ENCODE measurements at regions not wholly inside any gene's neighbourhood (a gene's known extent, or its start where the extent isn't known, plus 50 kb on each side); places are given as distances from the start of the nearest gene placed in this dataset.

DNA sequence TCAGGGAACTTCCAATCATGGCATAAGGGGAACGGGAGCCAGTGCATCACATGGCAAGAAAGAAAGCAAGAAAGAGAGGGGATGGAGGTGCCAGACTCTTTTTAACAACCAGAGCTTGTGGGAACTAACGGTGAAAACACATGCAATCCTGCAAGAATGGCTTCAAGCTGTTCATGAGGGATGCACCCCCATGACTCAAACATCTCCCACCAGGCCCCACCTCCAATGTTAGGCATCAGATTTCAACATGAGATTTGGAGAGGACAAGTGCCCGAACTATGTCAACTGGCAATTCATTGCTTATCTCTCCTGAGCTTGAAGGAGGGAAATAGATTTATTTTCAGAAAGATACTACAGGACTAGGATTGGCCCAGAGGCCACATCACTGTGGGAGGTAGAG, 270.0 kb downstream of the SLC4A3 start:
- DNase-seq (ENCODE audit: low spot score) = no peak

DNA sequence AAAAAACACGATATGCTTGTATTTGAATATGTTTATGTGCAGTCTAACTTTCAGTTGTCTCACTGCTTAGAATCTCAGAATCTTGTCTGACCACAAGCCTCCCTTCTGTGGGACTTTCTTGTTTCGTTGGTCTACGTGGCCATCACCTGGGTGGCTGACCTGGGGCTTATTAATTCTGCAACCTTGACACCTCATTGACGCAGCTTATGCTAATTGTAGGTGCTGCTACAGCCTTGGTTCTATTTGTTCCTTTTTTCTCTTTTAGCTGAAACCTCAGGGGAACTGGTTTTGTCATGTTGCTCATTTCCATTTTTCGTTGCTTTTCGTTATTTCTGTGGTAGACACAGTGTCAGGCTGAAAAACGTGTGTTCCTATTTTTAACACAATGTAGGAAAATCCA, 273.7 kb downstream of the SLC4A3 start:
- no peak for DNase-seq (ENCODE audit: low spot score)

DNA sequence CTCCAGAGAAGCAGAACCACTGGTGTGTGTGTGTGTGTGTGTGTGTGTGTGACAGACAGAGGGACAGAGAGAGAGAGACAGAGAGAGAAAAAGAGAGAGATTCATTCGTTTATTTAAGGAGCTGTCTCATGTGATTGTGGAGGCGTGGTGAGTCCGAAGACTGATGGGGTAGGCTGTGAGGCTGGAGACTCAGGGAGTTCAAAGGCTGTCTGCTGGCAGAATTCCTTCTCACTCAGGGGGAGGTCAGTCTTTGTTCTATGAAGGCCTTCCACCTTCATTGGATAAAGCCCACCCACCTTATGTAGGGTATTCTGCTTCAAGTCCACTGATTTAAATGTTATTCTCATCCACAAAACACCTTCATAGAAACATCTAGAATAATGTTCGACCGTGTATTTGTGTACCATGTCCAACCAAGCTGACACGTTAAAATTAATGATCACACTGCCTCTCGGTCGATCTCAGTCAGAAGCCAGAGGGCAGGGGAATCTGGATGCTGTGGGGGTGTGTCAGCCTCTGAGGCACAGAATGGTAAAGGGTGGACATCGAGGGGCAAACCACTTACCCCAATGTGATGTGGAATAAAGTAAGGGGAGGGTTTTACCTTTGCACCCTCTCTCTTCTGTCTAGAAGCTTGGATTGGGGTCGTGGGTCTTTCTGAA, 275.6 kb downstream of the SLC4A3 start:
- no peak for DNase-seq (ENCODE audit: low spot score)

DNA sequence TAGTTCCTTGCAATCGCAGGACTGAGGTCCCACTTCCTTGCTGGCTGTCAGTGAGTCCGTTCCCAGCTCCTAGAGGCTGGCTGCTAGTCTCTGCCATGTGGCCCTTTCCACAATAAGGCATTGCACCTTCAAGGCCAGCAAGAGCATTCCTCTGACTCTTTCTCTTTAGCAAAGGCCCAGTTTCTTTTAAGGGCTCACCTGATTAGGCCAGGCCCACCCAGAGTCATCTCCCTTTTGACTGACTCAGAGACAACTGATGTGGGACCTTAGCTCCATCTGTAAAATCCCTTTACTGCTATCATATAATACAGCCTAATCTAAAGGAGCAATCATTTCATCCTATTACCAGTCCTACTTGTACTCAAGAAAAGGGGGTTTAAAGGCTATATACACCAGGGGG, 278.2 kb downstream of the SLC4A3 start:
- no peak for DNase-seq (ENCODE audit: low spot score)

DNA sequence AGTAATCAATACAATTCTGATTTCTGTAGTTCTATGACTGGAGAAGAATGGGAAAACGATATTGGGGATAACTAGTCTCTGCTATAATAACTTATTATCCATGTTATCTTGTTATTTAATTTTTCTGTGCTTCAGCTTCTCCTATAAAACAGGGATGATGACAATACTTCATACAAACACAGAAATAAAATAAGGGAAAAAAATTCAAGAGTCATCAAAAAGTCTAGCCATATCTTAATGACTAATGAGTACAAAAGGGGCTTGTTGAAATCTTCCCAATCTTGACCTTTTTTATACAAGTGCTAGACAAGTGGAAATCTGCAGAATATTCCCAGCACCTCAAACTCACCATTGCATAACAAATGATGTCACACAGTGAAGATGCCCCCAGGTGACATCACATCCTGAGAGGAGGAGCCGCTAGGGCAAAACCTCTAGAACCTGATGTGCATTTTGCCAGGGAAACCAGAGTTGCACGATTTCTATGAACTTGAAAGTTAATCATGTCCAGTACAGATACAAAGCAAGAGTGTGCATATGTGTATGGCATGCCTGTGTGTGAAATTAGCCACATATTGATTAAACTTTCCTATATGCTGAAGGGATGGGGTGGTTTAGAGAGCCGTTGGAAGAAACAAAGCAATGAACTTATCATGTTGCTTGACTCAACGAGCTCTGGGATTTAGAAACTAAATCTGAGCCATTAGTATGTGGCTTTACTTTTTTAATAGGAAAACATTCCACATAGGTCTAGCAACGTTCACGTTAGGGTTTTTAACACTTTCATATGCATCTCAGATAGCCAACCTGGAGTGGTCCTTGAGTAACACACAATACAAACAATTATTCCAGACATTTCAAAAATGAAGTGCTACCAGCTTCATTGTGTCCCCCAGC, 278.9 kb downstream of the SLC4A3 start:
- no peak for DNase-seq (ENCODE audit: low spot score)

DNA sequence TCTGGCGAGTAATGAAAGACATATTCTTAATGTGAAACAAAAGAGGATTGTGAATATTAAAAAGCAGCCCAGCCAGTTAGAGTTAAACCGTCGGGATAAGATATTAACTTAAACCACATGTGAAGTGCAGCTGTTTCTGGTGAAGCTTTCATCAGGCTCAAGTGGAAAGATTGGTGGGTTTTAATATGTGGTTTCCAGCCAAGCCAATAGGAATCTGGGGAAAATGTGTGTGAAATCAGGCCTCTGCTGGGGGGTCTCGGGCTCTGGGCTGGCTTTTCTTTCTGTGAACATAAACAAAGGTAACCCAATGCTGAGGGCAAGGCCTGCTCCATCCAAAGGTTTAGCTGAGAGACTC, 279.6 kb downstream of the SLC4A3 start:
- no peak for DNase-seq (ENCODE audit: low spot score)

DNA sequence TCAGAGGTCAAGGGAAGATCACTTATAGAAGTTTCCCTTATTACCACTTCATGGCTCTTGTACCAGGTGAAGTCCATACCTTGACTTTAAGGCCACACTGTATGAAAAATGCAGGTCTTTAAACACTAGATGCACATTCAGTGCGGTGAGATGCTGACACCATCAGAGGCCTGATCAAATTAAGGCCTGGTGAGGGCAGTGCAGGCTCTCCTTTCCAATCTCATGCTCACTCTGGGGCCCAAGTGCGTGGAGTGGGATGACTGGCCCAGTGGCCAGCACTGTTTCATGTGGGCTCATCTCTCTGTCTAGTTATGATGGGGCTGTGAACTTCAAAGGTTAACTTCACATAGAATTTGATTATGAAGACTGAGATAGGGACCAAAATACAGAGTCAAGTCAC, 281.1 kb downstream of the SLC4A3 start:
- no peak for DNase-seq (ENCODE audit: low spot score)

DNA sequence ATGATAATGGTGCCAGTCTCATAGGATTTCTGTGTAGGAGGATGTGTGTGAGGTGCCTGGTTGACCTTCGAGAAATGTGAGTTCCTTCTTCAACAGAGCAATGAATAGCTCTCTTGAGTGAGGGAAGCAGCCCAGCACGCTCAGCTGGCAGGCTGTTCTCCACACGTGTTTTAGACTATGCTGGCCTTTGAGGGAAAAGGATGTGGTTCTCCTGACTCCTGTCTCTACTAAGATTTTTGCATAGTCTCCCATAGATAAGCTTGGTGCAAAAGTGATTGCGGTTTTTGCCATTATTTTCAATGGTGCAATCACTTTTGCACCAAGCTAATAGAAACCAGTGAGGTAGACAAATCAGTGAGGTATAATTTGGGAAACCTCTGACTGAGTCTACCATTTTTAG, 284.1 kb downstream of the SLC4A3 start:
- no peak for DNase-seq (ENCODE audit: low spot score)

DNA sequence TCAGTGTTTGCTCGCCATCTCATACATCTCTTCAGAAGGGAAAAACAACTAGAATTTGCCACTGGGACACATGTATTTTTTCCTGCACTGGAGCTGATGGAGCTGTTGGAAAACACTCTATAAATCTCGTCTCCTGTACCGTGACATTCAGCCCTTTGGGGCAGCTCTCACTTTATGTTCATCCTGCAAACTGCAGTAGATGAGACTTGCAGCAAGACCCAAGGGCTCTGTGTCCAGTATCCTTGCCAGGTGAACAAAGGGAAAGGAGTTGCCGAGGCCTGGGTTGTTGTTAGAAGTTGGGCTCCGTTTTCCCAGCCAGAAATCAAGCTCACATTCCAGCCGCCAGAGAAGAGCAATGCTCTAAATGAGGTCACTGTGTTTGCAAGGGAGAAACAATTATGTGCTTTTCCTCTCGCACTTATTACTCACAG, 285.1 kb downstream of the SLC4A3 start:
- DNase-seq (ENCODE audit: low spot score) = peak; percentile 67

DNA sequence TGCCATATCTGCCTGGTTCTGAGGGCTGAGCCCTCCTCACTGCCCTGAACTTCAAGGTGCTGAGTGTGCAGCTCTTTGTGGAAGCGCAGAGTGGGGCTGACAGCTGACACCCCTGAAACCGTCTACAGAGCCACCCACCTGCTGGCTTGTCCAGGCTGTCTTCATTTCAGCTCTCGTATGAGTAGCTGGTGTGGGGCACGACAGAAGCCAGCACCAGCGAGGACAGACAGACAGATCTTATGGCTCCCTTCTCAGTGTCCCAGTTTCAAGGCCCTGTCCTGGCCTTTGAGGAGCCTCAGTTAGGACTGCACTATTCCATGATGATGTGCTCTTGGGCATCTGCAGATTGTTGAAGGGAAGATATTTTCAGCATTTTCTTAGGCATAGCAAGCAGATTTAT, 287.1 kb downstream of the SLC4A3 start:
- no peak for DNase-seq (ENCODE audit: low spot score)

DNA sequence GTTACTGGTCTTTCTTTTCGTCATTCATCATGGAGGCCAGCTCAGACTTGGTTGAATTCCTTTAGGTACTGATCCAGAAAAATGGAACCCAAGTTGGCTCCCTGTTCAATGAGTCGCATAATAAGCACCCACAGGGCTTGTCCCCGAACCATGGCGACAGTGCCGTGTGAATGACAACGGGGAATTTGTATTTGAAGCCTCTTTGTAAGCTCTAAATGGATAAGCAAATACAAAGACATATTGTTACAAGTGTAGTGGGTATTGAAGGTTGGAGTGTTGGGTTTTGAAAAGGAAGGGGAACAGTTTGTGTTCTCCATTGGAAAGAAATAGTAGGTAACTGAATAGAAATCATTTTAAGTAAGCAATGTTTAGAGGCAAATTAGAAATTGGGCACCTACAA, 288.9 kb downstream of the SLC4A3 start:
- no peak for DNase-seq (ENCODE audit: low spot score)

DNA sequence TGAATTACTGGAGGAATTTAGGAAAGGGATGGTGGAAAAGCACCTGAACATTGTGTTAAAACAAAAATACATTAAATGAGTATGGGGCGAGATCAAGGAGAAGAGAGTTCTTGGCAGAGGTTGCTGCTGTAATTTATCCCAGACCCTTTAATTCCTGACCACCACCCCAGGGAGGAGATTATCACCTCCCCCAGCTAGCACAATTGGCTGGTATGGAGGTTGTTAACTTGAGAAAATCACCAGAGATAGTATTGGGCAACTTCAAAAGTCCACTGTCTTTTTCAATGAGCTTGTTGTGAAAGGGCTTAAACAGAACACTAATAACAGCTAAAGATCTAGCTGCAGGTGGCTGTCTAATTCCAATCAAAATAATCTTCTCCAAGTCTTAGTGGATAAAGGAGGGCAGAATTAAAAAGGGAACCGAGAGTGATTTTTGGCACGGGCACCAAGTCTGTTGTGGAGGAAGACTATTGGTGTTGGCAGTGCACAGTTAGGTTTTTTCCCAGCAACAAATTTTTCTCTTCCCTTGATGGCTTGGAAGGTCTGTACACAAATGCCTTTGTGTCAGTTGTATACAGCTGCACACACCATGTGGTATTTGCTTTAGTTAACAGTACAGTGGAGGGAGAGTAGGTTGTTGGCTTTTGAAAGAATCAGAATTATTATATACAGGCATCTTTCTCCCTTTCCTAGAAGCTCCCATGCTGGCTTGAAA, 289.5 kb downstream of the SLC4A3 start:
- no peak for DNase-seq (ENCODE audit: low spot score)

DNA sequence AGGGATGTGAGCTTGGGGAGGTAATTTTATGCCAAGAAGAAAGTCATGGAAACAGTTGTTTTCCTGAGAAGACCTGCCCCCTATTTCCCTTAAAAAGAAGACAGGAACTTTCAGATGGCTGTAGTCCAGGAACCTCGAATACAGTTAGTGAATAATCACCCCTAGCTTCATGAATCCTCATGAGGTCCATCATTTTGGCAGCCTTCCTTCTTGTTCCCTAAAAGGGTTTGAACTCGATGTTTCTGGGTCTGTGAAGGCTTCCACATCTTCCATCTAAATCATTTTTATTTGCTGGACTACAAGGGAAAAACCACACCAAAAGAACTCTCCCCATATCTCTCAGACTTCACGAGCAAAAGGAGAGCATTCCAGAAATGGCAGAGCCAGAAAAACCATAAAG, 290.8 kb downstream of the SLC4A3 start:
- DNase-seq (ENCODE audit: low spot score) = no peak

DNA sequence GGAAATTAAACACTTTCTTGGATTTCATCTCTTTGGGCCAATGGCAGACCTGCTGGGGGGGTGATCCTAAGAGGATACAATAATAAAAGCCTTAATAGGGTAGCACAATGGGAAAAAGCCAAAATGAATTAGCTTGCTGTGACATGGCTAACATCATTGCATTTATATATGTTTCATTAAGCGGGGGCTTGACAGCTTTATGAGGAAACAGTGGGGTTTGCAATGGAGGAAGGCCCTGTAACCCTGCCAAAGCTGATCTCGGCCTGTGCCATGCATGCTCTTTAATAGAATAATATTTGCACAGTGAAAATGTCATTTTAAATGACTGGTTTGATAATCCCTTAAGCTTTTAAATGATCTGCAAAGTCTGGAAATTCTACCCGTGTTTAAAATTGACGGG, 291.5 kb downstream of the SLC4A3 start:
- DNase-seq (ENCODE audit: low spot score) = no peak

DNA sequence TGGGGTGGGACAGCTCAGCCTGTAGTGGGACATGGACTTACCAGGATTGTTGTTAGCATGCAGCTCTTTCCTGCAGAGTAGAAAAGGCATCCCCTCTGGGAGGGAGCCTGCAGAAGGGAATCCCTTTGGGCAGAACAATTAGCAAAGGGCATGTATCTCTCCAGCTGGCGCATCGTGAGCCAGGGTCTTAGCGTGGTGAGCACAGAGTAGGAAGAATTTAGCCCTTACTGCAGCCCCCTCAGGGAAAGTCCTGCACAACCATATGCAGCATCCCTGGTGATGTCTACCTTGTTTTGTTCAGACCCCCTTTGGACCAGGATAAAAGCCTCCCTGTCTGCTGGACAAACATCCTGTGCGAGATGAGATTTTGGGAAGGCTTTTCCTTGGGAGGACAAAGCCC, 292.1 kb downstream of the SLC4A3 start:
- DNase-seq (ENCODE audit: low spot score) = no peak

DNA sequence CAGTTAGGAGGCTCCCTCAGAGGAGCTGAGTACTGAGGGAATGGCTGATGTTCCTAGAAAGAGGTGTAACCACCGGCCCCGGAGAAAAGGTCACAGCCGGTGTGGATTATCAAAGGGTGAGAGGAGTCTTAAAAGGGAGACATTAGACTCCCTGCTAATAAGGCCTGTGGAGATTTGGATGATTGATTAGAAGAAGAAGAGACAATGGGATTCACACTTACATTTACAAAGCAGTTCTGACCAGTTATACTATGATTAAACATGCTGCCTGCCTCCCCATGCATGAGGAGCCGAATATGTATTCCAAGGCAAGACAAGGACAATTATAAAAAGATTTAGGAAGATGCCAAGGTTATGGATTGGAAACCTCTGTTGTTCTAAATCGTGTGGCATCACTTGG, 302.4 kb downstream of the SLC4A3 start:
- DNase-seq (ENCODE audit: low spot score) = no peak

DNA sequence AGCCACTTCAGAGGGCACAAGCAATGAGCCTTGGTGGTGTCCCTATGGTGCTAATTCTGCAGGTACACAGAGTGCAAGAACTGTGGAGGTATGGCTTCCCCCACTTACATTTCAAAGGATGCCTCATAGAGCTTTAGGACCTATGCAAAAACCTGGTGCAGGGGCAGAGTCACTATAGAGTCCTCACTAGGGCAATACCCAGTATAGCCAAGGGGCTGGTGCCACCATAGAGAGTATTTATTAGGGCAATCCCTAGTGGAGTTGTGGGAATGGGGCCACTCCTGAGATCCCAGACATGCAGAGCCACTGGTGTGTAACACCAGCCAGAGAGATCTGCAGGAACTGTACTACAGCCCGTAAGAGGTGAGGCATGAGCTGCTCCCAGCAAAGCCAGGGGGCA, 312.2 kb downstream of the SLC4A3 start:
- no peak for DNase-seq (ENCODE audit: low spot score)

DNA sequence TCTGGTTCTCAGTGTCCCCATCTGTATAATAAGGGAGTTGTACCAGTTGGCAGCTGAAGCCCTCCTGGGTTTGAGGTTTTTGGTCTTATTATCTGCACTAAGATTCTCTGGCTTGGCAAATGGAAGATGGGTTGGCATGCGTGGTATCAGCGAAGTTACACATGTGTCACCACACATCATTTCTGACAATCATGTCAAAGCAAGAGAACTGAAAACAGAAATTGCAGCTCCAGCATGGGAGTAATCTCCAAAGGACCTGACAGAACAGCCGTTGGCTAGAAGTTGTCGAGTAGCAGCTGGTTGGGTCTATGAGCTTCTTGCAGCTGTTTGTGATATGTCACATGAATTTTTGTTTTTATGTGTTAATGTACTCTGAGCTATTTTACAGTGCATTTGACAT, 317.4 kb downstream of the SLC4A3 start:
- no peak for DNase-seq (ENCODE audit: low spot score)

DNA sequence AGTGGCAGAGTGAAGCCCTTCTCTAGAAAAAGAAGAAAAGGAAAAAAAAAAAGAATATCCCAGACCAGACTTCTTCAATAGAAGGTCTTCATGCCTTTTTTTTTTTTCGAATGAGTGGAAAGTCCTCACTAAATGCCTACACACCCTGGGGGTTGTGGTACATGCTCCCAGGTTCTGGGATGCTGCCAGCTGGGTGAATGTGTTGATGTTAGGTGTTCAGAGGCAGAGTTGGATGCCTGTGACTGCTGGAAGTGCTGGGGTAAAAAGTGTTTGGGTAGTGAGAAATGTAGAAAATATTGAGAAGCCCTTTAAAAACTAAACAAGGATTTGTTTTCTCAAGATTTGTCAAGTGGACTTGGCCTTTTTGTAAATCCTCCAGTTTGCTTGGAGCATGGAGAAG, 318.6 kb downstream of the SLC4A3 start:
- DNase-seq (ENCODE audit: low spot score) = no peak

DNA sequence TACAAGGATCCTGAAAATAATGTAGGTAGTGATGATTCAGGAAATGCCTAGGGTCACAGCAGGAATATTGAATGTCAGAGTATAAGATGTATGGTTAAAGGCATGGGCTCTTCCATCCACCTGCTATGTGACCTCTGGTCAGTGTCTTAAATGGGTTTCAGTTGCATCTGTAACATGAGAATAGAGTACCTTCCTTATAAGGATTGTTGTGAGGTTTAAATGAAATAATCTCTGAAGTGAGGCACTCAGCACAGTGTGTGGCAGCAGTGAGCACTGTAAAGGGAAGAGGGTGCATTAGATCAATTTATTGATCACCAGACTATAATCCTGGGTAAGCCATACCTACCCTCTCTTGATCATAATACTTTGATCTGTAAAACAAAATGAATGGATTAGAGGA, 319.1 kb downstream of the SLC4A3 start:
- DNase-seq (ENCODE audit: low spot score) = no peak

DNA sequence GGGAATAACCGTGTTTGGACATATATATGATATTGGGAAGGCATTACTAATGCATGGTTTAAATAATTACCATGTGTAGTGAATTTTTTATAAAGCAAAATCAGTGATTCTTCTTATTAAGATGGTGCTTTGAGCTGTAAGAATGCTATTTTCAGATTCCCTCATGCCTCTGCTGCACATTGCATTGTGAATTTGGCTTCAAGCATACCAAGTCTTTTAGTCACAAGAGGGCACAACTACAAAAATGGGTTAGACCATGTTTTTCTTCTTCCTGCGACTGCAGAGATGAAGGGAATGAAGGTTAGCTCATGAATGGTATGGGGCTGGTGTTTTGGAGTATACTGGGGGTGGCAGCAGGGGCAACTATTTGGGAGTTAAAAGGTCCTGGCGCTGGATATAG, 320.1 kb downstream of the SLC4A3 start:
- DNase-seq (ENCODE audit: low spot score) = peak; percentile 46

DNA sequence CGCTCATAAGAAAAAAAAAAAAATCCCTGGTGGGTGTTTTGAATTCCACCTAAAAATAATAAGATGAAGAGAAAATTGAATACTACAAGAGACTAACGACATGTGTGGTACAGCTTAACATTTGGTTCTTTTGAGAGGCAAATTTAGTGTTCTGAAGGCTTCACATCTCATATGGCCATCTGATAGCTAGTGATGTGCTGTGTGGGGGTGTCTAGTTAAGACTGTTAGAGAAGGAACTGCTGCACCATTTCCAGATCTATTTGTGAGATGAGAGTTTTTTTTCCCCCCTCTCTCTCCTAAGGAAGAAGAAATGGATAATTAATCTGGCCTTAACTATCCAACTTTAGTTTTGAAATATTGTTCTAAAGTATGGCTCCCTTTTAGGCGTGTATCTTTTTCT, 321.6 kb downstream of the SLC4A3 start:
- DNase-seq (ENCODE audit: low spot score) = no peak

DNA sequence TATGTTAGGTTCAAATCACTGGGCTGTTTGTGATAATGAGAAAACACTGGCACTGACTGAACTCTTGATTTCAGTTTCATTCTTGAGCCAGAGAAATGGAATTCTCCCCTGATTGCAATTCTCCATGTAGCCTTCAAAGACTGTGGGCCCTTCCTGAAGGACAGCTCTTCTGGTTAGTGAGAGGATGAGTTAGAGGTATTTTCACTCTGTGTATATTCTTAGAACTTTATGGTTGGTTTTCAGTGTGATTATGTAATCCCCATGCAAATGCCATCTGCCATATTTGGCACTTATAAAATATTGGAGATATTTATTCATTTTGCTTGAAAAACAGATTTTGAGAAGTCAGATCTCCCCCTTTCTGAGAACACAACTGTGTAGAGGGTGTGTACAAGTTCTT, 323.7 kb downstream of the SLC4A3 start:
- DNase-seq (ENCODE audit: low spot score) = no peak

Data from AG08396 (cell line).